GM19035 (cell line): ENCODE measurements at regions not wholly inside any gene's neighbourhood (a gene's known extent, or its start where the extent isn't known, plus 50 kb on each side); places are given as distances from the start of the nearest gene placed in this dataset.
"Not testable (repeated sequence)": the region's sequence is repeated elsewhere in the genome, so short reads cannot be mapped to it uniquely, and the experiment has no call there.

Experiments
- ATAC-seq: cut with Tn5 transposase; IDR thresholded peaks from one replicate; pipeline ENCODE4 v1.9.1; 2021; ENCODE audit not compliant: unreplicated experiment

DNA sequence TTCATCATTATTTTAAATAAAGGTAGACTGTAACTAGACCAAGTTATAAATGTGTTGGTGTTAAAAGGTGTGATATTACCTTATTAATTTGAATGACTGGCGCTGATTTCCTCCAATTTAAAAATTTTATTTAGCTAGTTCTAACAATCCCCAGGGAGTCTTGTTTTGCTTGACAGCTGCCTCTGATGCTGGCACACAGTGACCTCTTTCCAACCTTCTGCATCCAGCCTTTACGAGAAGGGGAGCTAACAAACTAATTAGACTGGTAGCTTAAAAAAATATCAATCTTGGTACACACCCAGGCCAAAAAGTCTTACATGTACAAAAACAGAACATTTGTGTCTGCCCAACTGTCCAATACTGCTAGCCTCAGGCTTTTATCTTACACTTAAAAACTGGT lies 51.8 kb upstream of the ENPEP start:
- ATAC-seq, result no peak

DNA sequence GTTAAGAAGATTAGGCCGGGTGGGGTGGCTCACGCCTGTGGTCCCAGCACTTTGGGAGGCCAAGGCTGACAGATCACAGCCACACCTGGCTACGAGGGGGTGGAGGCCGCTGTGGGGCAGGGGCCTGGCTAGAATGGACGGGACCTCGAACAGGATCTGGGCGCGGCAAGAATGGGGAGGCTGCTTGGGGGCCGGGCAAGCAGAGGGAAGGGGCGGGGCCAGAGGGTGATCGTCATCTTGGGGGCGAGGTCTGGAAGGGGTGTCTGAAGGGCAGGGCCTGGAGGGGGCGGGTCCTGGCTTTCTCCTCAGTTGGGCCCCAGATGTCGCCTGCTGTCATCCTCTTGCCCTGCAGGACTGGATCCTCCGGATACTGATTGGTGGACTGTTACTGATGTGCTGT lies 57.3 kb upstream of the ENPEP start:
- ATAC-seq, result no peak

DNA sequence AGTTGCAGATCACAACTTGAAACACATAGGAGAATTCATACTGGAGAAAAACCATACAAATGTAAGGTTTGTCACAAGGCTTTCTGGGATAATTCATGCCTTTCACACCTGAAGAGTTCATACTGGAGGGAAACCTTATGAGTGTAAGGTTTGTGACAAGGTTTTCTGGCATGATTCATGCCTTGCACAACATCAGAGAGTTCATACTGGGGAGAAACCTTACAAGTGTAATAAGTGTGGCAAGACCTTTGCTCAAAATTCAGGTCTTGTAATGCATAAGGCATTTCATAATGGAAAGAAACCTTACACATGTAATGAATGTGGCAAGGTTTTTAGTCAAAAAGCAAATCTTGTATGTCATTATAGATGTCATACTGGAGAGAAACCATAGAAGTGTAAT lies 58.8 kb upstream of the ENPEP start:
- ATAC-seq, result no peak

DNA sequence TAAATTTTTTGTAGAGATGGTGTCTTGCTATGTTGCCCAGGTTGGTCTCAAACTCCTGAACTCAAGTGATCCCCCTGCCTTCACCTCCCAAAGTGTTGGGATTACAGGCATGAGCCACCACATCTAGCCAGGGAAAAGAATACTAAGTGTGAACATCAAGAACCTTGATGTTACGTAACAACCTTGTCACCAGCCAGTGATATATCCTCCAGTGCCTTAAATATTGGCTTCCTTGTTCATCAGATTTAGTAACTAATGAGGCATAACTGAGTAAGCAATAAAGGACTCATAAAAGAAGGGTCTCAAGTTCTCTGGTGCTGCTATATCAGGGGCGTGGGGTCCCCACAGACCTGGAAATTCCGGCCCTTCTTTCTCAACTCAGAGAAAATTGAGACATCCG lies 60.5 kb upstream of the ENPEP start:
- no peak for ATAC-seq

DNA sequence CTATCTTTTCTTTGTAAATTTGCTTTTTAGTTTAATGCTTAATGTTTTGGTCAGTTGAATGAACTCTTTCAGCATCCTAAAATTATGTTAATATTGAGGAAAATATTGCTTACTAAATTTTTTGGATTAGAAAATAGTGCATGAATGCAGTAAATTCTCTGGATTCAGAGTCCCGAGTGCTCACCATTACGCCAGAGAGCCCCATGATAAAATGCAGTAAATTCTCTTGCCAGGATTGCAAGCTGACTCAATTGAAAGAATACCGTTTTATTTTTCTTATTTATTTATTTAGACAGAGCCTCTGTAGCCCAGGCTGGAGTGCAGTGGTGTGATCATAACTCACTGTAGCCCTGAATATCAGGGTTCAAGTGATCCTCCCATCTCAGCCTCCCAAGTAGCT lies 60.9 kb upstream of the ENPEP start:
- ATAC-seq, result no peak

DNA sequence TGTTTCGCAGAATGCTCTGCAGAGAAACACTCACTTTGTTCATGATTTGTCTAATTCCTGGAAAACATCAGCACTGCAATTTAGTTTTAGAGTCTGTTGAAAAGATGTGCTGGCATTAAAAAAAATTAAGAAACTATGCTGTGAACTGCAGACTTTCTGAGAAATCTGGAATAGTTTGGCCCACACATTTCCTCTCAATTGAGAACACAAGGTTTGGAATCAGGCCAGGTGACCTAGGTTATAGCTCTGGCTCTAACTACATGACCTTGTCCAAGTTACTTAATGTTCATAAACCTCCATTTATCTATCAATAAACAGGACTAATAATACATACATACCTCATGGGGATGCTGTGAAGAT lies 61.4 kb upstream of the ENPEP start:
- no peak for ATAC-seq

DNA sequence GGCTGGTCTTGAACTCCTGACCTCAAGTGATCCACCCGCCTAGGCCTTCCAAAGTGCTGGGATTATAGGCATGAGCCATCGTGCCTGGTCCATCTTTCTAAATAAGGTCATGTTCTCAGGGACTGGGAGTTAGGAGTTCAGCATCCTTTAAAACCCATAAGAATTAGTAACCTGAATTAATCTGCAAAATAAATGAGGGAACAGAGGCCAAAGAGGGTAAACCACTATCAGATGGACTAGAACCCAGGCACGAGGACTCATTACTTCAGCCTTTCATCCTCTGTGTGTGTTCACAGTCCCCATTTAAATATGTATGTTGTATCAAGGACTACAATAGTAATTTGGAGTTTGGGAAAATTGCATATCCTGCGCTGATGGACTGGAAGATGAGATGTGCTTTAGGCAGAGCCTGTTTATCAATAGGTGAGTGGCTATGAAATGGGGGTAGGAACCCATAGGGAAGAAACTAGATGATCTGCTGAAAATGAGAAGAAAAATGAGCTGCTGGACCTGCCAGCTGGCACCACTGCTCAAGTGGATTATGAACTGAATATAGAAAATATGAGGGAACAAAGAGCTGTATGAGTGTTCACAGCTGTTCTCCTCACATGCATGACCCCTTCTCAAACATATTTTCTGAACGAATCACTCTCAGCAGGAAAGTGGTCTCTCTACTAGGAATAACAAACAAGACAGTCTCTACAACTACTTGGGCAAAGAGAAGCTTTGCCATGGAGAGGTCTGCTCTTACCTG lies 62.0 kb upstream of the ENPEP start:
- not testable (repeated sequence) for ATAC-seq

DNA sequence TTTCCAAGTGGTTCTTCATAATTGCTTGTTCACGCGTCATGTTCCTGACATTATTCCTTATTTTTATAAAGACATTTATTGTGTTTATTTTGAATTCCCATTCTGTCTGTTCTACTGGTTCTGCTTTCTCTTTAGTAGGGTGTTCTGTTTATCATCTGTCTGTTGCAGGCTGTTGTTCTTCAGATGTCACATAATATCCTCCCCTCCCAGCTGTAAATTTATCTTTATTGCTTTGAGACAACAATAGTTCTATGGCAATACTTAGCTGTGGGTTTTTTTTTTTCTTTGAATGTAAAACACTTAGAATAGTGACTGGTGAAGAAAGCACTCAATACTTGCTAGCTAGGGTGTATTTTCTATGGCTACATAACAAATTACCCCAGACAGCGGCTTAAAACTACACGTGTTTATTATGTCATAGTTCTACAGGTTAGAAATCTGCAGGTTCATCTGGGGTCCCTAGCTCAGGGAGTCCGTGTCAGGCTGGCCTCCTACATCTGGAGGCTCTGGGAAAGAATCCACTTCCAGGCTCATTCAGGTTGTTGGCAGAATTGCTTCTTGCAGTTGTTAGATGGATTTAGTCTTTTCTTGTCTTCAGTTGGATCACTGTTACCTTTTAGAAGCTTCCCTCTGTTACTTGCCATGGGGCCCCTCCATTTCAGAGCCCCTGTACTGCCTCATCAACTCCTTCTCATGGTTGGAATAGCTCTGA lies 63.4 kb upstream of the ENPEP start:
- no peak for ATAC-seq

DNA sequence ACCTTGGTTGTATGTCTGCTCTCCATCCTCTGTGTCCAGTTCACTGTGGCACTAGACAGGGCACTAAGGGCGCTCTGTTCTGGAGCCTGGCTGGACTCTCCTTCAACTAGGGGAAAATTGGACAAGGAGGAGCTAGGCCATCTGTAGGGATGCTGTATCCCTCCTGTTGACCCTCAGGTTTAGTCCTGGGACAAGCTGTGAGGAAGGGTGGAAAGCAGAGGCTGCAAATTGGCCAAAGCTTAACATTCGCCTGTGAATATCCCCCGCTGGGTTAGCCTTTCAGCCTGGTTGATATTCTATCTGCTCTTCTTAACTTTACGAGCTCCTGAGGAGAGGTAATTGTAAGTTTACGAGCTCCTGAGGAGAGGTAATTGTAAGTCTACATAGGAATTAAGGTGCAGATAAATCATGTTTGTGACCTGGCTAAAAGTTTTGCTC lies 64.4 kb upstream of the ENPEP start:
- ATAC-seq, result no peak

DNA sequence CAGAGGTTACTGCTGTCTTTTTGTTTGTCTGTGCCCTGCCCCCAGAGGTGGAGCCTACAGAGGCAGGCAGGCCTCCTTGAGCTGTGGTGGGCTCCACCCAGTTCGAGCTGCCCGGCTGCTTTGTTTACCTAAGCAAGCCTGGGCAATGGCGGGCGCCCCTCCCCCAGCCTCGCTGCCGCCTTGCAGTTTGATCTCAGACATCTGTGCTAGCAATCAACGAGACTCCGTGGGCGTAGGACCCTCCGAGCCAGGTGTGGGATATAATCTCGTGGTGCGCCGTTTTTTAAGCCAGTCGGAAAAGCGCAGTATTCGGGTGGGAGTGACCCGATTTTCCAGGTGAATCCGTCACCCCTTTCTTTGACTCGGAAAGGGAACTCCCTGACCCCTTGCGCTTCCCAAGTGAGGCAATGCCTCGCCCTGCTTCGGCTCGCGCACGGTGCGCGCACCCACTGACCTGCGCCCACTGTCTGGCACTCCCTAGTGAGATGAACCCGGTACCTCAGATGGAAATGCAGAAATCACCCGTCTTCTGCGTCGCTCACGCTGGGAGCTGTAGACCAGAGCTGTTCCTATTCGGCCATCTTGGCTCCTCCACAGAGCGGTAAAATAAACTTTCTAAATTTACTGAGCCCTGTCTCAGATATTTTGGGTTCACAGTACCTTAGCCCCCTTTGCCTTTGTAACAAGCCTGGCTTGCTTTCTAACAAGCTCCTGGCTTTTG lies 64.9 kb upstream of the ENPEP start:
- not testable (repeated sequence) for ATAC-seq

DNA sequence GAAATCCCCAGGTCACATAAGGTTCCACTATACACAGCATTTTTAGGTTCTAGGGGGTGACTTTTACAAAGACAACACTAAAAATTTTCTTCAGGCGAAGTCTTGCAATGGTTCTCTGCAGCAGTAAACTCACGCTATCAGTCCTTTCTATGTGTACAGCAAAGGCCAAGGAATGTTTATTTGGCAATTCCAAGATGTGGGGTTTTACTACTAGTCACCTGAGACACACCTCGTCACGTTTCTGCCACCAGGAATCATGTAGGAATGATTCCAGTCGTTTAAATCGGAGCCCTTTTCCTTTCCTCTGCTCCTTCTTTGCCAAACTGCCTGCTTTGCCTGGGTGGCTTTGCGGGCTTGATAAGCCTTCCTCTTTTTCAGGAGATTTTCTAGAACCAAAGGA lies 75.9 kb upstream of the ENPEP start:
- no peak for ATAC-seq

DNA sequence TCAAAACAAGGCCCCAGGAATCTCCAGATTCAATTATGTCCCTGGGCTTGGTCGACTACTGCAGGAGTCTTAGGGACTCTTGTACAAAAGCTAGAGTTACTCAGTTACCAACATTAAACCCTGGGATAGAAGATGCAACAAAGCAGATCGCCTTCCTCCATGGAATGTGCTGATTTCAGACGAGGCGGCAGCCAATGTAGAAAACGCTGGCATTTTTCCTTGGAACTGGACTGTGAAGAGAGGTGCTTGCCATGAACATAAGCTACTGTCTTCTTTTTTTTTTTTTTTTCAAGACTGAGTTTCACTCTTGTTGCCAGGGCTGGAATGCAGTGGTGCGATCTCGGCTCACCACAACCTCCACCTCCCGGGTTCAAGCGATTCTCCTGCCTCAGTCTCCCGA lies 76.9 kb upstream of the ENPEP start:
- ATAC-seq, result not testable (repeated sequence)

DNA sequence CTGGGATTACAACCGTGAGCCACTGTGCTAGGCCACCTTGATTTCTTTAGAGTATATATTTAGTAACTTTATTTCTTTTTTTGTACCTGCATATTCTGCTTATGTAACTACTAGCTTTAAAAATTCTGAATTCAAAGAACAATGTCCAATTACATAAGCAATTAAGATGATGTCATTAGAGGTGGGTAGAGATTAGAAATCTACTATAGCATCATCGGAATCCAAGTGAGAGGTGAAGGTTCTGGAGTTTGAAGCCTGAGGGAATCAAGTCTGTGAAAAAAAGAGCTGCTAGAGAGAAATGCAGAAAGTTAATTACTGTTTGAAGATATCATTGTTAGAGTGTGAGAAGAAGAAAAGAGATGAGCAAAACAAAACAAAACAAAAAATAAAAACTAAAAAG lies 79.0 kb upstream of the ENPEP start:
- no peak for ATAC-seq

DNA sequence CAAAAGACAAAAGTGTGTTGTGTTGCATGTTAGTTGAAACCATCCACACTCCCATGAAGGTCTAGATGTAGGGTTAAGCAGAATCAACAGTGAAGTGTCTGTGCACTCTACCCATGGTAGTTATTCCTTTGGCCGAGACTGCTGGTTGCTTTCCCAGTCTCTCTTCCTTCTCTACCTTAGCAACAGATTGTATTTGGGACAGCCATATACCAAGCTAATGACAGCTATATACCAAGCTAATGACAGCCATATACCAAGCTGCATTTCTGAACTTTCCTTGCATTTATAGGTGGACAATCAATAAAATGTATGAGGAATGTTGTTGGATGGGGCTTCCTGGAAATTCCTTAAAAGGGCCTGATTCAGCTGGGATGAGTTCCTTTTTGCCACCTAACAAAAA lies 80.5 kb upstream of the ENPEP start:
- no peak for ATAC-seq

DNA sequence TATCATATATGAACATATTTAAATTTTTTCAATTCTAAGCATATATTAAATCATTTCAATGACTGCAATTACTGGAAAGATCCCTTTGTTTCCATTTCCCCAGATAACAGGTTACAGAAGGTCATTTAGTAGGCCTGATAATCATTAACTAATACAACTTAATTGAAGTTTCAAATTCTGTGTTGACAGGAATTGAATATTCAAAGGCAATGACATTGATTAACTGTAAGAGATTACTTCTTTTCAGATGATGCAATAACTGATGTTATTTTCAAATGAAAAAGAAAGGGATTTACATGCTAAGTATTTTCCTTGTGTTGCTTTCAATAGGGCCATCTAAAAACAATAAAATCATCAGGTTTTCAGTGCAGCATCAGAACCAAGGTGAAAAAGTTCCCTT lies 81.1 kb upstream of the ENPEP start:
- no peak for ATAC-seq

DNA sequence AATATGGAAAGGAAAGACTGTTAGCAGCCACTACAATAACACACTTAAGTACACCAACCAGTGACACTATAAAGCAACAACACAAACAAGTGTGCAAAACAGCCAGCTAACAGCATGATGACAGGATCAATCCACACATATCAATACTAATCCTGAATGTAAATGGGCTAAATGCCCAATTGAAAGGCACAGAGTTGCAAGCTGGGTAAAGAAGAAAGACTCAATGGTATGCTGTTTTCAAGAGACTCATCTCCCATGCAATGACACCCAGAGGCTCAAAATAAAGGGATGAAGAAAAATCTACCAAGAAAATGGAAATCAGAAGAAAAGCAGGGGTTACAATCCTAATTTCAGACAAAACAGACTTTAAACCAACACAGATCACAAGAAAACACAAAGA lies 94.2 kb upstream of the ENPEP start:
- ATAC-seq, result no peak

DNA sequence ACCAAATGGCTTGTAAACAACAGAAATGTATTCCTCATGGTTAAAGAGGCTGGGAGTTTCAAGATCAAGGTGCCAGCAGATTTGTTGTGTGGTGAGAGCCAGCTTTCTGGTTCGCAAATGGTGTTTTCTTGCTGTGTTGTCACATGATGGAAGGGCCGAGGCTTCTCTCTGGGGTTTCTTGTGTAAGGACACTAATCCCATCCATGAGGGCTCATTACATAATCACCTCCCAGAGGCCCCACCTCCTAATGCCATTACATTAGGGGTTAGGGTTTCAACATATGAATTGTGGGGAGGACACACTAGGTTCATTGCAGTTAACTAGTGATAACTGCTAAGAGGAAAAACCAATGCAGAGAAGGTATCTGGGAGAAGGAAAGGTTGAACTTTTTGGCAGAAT lies 103.5 kb upstream of the ENPEP start:
- ATAC-seq, result no peak

DNA sequence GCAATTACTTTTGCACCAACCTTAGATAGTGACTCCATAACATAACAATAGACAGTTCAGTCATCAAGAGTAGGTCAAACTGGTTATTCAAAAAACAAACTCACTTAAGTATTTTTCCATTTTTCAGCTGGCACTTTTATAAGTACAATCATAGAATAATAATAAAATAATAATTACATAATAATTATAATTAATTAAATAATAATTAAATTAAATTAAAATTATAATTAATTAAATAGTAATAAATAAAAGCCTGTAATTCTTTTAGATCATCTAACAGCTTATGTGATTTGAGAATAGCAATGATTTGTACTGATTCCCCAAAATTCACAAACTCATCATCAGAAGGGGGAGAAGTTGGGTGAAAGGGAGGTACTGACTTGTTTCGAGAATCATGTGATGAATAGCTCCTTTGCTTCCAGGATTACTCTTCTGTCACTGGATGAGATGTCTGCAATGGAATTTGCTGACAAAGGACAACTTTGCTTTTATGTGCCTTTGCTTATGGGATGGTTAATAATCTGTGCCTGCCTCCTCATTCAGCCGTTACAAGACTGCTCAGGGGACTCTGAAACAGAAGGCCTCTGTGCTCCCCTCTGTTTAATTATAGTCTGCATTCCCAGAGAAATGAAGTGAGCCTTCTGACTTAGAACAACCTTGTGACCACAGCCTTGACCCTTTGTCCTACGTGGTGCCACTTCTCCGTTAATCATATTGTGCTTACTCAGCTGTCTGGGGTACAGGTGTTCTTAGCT lies 104.8 kb upstream of the ENPEP start:
- no peak for ATAC-seq

DNA sequence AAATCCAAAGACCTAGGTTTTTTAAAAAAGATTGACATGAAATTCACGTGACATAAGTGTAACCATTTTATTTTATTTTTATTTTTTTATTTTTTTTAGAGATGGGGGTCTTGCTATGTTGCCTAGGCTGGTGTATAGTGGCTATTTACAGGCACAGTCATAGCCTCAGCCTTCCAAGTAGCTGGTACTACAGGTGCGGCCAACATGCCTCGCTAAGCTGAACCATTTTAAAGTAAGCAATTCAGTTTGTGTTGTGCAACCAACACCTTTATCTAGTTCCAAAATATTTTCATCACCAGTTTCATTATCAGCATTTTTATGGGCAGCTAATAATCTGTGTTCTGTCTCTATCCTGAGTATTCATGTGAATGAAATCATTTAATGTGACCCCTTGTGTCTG lies 107.5 kb upstream of the ENPEP start:
- no peak for ATAC-seq

DNA sequence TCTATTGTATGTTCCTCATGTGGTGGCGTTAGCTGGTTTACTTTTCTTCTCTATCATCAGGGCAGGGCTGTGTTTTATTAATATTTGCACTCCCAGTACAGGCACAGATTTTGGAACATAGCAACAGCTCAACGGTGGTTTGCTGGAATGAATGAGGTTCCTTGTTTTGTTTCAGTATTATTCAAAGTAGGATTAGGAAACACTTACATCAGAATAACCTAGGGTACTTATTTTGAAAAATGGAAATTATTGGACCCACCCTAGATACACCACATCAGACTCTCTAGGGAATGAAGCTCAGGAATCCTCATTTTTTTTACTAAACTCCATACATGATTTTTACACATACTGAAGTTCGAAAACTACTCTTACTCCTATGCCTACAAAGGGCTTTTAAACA lies 108.8 kb upstream of the ENPEP start:
- ATAC-seq, result no peak

DNA sequence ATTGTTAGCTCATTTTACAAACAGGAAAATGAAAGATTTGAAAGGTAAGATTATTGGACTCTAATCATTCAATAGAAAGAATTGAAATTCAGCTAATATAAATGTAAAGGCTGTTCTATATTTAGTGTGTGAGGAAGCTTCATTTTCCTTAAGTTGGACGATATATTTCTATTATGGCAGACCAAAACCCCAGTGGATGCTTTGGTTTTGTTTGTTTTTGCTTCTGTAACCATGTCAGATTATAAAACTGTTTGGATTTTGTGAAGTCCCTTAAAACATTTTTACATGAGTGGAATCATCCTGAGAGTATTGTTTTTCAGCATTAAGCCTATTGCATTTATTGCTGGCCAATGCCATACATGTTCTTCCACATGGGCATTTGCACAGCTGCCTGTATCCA lies 110.2 kb upstream of the ENPEP start:
- no peak for ATAC-seq
